GM12891 (cell line): ENCODE measurements at regions not wholly inside any gene's neighbourhood (a gene's known extent, or its start where the extent isn't known, plus 50 kb on each side); places are given as distances from the start of the nearest gene placed in this dataset.

Source experiments
- POLR2A ChIP-seq: IDR thresholded peaks from 2 replicates; pipeline ENCODE4 v1.6.1; 2011; ENCODE audit warnings: low read depth, low read length, control low read depth
- POLR2AphosphoS5 ChIP-seq: IDR thresholded peaks from 2 replicates; pipeline ENCODE4 v1.6.1; 2011; ENCODE audit warnings: low read depth, low read length, control low read depth
- POU2F2 ChIP-seq: IDR thresholded peaks from 2 replicates; pipeline ENCODE4 v1.6.1; 2011; ENCODE audit warnings: low read depth, mild to moderate bottlenecking, control low read depth, low read length, moderate library complexity
- SPI1 ChIP-seq: IDR thresholded peaks from 2 replicates; pipeline ENCODE4 v1.6.1; 2011; ENCODE audit warnings: low read depth, low read length, control low read depth
- TAF1 ChIP-seq: IDR thresholded peaks from 2 replicates; pipeline ENCODE4 v1.6.1; 2011; ENCODE audit warnings: low read depth, low read length, control low read depth

GRCh38 chr17:59470624-59471297 lies 94.6 kb upstream of the DHX40 start:
- TF ChIP-seq POLR2AphosphoS5 (no peak), TAF1 (no peak), POLR2A (no peak), POU2F2 (no peak), SPI1 (no peak)
